ENCODE measurements at regions not wholly inside any gene's neighbourhood (a gene's known extent, or its start where the extent isn't known, plus 50 kb on each side); places are given as distances from the start of the nearest gene placed in this dataset.

GRCh38 chr3:30438126-30438525 lies 168.3 kb upstream of the TGFBR2 start:
- Histone ChIP-seq H3K27ac (ENCODE audit: insufficient read depth, low read depth, low read length, poor library complexity, severe bottlenecking) (no peak overlapping the region), H3K36me3 (ENCODE audit: control insufficient read depth, insufficient read depth, low read length) (no peaks in the 10 kb centered on the region), H3K4me1 (ENCODE audit: control insufficient read depth, insufficient read depth, low read length) (peaks cover 14% of the 10 kb centered on the region), H3K27me3 (ENCODE audit: control insufficient read depth, insufficient read depth, low read length, poor library complexity, severe bottlenecking) (no peaks in the 10 kb centered on the region), H3K9me3 (ENCODE audit: control insufficient read depth, low read length) (no peaks in the 10 kb centered on the region), H3K4me3 (ENCODE audit: insufficient read depth, low read depth, low read length) (no peak overlapping the region)
- WGBS, 2 experiments: 75 to 86% methylated on average over 1 to 2 of the region's 2 CpGs

GRCh38 chr3:30439451-30440053 lies 166.8 kb upstream of the TGFBR2 start:
- peaks cover 14% of the 10 kb centered on the region for H3K4me1 ChIP-seq (ENCODE audit: control insufficient read depth, insufficient read depth, low read length)
- H3K9me3 ChIP-seq (ENCODE audit: control insufficient read depth, low read length): no peaks in the 10 kb centered on the region
- H3K27ac ChIP-seq (ENCODE audit: insufficient read depth, low read depth, low read length, poor library complexity, severe bottlenecking): no peak overlapping the region
- H3K4me3 ChIP-seq (ENCODE audit: insufficient read depth, low read depth, low read length): no peak overlapping the region
- 91 to 96% methylated on average over 8 to 9 of the region's 9 CpGs for WGBS, 2 experiments
- H3K36me3 ChIP-seq (ENCODE audit: control insufficient read depth, insufficient read depth, low read length): no peaks in the 10 kb centered on the region
- no peaks in the 10 kb centered on the region for H3K27me3 ChIP-seq (ENCODE audit: control insufficient read depth, insufficient read depth, low read length, poor library complexity, severe bottlenecking)

- H3K36me3 ChIP-seq (ENCODE audit: control insufficient read depth, insufficient read depth, low read length): no peaks in the 10 kb centered on the region
- peaks cover 14% of the 10 kb centered on the region for H3K4me1 ChIP-seq (ENCODE audit: control insufficient read depth, insufficient read depth, low read length)
- H3K4me3 ChIP-seq (ENCODE audit: insufficient read depth, low read depth, low read length): no peak overlapping the region
- no peaks in the 10 kb centered on the region for H3K9me3 ChIP-seq (ENCODE audit: control insufficient read depth, low read length)
- 93 to 100% methylated on average over 1 of the region's 2 CpGs for WGBS, 2 experiments
- H3K27me3 ChIP-seq (ENCODE audit: control insufficient read depth, insufficient read depth, low read length, poor library complexity, severe bottlenecking): no peaks in the 10 kb centered on the region
- H3K27ac ChIP-seq (ENCODE audit: insufficient read depth, low read depth, low read length, poor library complexity, severe bottlenecking): no peak overlapping the region
Observed at GRCh38 chr3:30440147-30440604, 166.2 kb upstream of the TGFBR2 start.

GRCh38 chr3:30440880-30441279 lies 165.5 kb upstream of the TGFBR2 start:
- no peak overlapping the region for H3K4me3 ChIP-seq (ENCODE audit: insufficient read depth, low read depth, low read length)
- H3K36me3 ChIP-seq (ENCODE audit: control insufficient read depth, insufficient read depth, low read length): no peaks in the 10 kb centered on the region
- 67 to 78% methylated on average over 3 of the region's 3 CpGs for WGBS, 2 experiments
- no peaks in the 10 kb centered on the region for H3K27me3 ChIP-seq (ENCODE audit: control insufficient read depth, insufficient read depth, low read length, poor library complexity, severe bottlenecking)
- H3K4me1 ChIP-seq (ENCODE audit: control insufficient read depth, insufficient read depth, low read length): peaks cover 9% of the 10 kb centered on the region
- no peaks in the 10 kb centered on the region for H3K9me3 ChIP-seq (ENCODE audit: control insufficient read depth, low read length)
- H3K27ac ChIP-seq (ENCODE audit: insufficient read depth, low read depth, low read length, poor library complexity, severe bottlenecking): no peak overlapping the region

GRCh38 chr3:30443756-30444673 lies 162.4 kb upstream of the TGFBR2 start:
- Histone ChIP-seq H3K27ac (ENCODE audit: insufficient read depth, low read depth, low read length, poor library complexity, severe bottlenecking) (no peak overlapping the region), H3K27me3 (ENCODE audit: control insufficient read depth, insufficient read depth, low read length, poor library complexity, severe bottlenecking) (no peaks in the 10 kb centered on the region), H3K9me3 (ENCODE audit: control insufficient read depth, low read length) (no peaks in the 10 kb centered on the region), H3K36me3 (ENCODE audit: control insufficient read depth, insufficient read depth, low read length) (no peaks in the 10 kb centered on the region), H3K4me1 (ENCODE audit: control insufficient read depth, insufficient read depth, low read length) (no peaks in the 10 kb centered on the region), H3K4me3 (ENCODE audit: insufficient read depth, low read depth, low read length) (no peak overlapping the region)
- 94 to 97% methylated on average over 4 to 6 of the region's 6 CpGs for WGBS, 2 experiments

- 89 to 92% methylated on average over 4 to 5 of the region's 5 CpGs for WGBS, 2 experiments
- no peak overlapping the region for H3K27ac ChIP-seq (ENCODE audit: insufficient read depth, low read depth, low read length, poor library complexity, severe bottlenecking)
Observed at GRCh38 chr3:30448450-30449289, 157.7 kb upstream of the TGFBR2 start.

GRCh38 chr3:30449290-30449632 lies 157.1 kb upstream of the TGFBR2 start:
- no peaks in the 10 kb centered on the region for H3K27me3 ChIP-seq (ENCODE audit: control insufficient read depth, insufficient read depth, low read length, poor library complexity, severe bottlenecking)
- no peaks in the 10 kb centered on the region for H3K9me3 ChIP-seq (ENCODE audit: control insufficient read depth, low read length)
- no peaks in the 10 kb centered on the region for H3K36me3 ChIP-seq (ENCODE audit: control insufficient read depth, insufficient read depth, low read length)
- no peaks in the 10 kb centered on the region for H3K4me1 ChIP-seq (ENCODE audit: control insufficient read depth, insufficient read depth, low read length)
- H3K27ac ChIP-seq (ENCODE audit: insufficient read depth, low read depth, low read length, poor library complexity, severe bottlenecking): no peak overlapping the region
- H3K4me3 ChIP-seq (ENCODE audit: insufficient read depth, low read depth, low read length): no peak overlapping the region
- 80 to 92% methylated on average over 1 of the region's 1 CpG for WGBS, 2 experiments

More at GRCh38 chr3:30448450-30449289, 157.7 kb upstream of the TGFBR2 start:
- H3K36me3 ChIP-seq (ENCODE audit: control insufficient read depth, insufficient read depth, low read length): no peaks in the 10 kb centered on the region
- H3K27me3 ChIP-seq (ENCODE audit: control insufficient read depth, insufficient read depth, low read length, poor library complexity, severe bottlenecking): no peaks in the 10 kb centered on the region
- no peaks in the 10 kb centered on the region for H3K9me3 ChIP-seq (ENCODE audit: control insufficient read depth, low read length)
- no peaks in the 10 kb centered on the region for H3K4me1 ChIP-seq (ENCODE audit: control insufficient read depth, insufficient read depth, low read length)
- H3K4me3 ChIP-seq (ENCODE audit: insufficient read depth, low read depth, low read length): no peak overlapping the region

GRCh38 chr3:30452446-30452845 lies 154.0 kb upstream of the TGFBR2 start:
- no peaks in the 10 kb centered on the region for H3K4me1 ChIP-seq (ENCODE audit: control insufficient read depth, insufficient read depth, low read length)
- no peaks in the 10 kb centered on the region for H3K27me3 ChIP-seq (ENCODE audit: control insufficient read depth, insufficient read depth, low read length, poor library complexity, severe bottlenecking)
- no peak overlapping the region for H3K4me3 ChIP-seq (ENCODE audit: insufficient read depth, low read depth, low read length)
- 80 to 94% methylated on average over 1 to 2 of the region's 3 CpGs for WGBS, 2 experiments
- H3K27ac ChIP-seq (ENCODE audit: insufficient read depth, low read depth, low read length, poor library complexity, severe bottlenecking): no peak overlapping the region
- H3K9me3 ChIP-seq (ENCODE audit: control insufficient read depth, low read length): no peaks in the 10 kb centered on the region
- no peaks in the 10 kb centered on the region for H3K36me3 ChIP-seq (ENCODE audit: control insufficient read depth, insufficient read depth, low read length)

GRCh38 chr3:30453360-30454039 lies 152.9 kb upstream of the TGFBR2 start:
- Histone ChIP-seq H3K4me1 (ENCODE audit: control insufficient read depth, insufficient read depth, low read length) (no peaks in the 10 kb centered on the region), H3K27me3 (ENCODE audit: control insufficient read depth, insufficient read depth, low read length, poor library complexity, severe bottlenecking) (no peaks in the 10 kb centered on the region), H3K36me3 (ENCODE audit: control insufficient read depth, insufficient read depth, low read length) (no peaks in the 10 kb centered on the region), H3K27ac (ENCODE audit: insufficient read depth, low read depth, low read length, poor library complexity, severe bottlenecking) (no peak overlapping the region), H3K4me3 (ENCODE audit: insufficient read depth, low read depth, low read length) (no peak overlapping the region), H3K9me3 (ENCODE audit: control insufficient read depth, low read length) (no peaks in the 10 kb centered on the region)
- WGBS, 2 experiments: 95 to 98% methylated on average over 2 to 3 of the region's 4 CpGs
